Epithelial cell of proximal tubule (primary cell): ENCODE measurements at regions not wholly inside any gene's neighbourhood (a gene's known extent, or its start where the extent isn't known, plus 50 kb on each side); places are given as distances from the start of the nearest gene placed in this dataset.
"Not testable (repeated sequence)": the region's sequence is repeated elsewhere in the genome, so short reads cannot be mapped to it uniquely, and the experiment has no call there.

Experiments used
- DNase-seq: peaks from one replicate; pipeline ENCODE4 v3.0.0-alpha.2; 2011; ENCODE audit warnings: low read depth
- H3K4me3 ChIP-seq: 2 replicates; pipeline ENCODE4 v1.5.1; 2011; ENCODE audit warnings: low read depth, mild to moderate bottlenecking, low read length
- TF ChIP-seq, protein P1 (sequence below): conservative IDR thresholded peaks from 2 replicates; pipeline ENCODE4 v1.5.1; 2012; ENCODE audit warnings: low read depth, mild to moderate bottlenecking, low read length

DNA sequence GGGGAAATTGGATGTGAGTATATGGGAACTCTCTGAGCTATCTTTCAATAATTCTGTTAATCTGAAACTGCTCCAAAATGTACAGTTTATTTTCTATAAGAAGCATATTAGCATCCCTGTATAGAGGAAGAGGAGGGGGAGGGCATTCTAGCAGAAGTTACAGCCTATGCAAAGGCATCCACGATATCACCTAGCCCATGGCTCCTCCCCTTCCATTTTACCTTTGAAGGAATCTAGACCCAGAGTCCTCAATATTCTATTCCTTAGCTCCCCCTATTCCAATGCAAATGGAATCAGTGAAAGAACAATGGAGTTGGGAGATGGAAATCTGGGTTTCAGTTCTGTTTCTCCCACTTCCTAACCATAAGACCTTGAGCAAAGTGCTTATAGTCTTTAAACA, 132.9 kb upstream of the IFNE start:
- no peak for DNase-seq
- no peak overlapping the region for H3K4me3 ChIP-seq
- TF ChIP-seq, protein P1, sequence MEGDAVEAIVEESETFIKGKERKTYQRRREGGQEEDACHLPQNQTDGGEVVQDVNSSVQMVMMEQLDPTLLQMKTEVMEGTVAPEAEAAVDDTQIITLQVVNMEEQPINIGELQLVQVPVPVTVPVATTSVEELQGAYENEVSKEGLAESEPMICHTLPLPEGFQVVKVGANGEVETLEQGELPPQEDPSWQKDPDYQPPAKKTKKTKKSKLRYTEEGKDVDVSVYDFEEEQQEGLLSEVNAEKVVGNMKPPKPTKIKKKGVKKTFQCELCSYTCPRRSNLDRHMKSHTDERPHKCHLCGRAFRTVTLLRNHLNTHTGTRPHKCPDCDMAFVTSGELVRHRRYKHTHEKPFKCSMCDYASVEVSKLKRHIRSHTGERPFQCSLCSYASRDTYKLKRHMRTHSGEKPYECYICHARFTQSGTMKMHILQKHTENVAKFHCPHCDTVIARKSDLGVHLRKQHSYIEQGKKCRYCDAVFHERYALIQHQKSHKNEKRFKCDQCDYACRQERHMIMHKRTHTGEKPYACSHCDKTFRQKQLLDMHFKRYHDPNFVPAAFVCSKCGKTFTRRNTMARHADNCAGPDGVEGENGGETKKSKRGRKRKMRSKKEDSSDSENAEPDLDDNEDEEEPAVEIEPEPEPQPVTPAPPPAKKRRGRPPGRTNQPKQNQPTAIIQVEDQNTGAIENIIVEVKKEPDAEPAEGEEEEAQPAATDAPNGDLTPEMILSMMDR, result no peak

DNA sequence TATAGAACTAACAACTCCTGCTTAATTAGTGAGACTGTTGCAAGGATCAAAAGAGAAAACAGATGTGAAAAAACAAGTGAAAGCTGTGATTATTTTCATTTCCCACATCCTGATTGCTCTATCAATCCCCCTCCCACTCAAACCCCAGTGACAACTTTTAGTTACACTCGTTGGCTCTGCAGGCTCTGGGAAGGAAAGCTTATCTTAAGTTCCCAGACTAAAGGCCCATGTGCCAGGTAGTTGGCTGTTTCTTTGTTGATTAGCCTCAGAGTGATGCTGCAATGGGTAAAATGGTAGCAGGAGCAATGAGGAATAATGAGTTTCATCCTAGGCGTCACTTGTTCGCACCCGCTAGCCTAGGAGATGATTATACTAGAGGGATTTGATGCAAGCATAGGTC, 133.3 kb upstream of the IFNE start:
- DNase-seq, result no peak
- H3K4me3 ChIP-seq, result no peak overlapping the region
- TF ChIP-seq, protein P1, result no peak

DNA sequence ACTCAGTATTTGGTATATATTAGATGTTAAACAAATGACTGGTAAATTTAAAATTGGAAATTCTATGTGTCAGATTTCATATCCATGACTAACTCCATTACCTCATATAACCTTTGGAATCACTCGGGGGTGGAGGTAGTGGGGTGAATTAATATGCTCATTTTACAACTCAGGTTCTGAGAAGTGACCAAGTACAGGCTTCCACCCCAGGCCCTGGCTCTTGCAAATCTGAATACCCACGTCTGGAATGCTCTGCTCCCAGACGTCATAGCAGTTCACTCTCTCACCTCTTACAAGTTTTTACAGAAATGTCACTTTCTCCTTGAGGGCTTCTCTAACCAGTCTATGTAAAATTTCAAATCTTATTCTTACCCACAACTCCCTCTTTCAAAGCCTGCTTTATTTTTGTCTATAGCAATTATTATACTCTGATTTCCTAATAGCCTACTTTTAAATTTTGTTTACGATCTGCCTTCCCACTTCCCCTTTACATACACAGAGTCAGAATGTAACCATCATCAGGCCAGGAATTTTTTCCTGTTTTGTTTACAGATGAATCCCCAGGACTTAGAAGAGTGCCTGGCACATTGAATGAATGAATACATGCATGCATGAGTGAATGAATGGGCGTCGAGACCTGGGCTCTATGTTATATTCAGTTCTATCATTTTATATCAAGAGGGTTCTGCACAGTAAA, 134.1 kb upstream of the IFNE start:
- H3K4me3 ChIP-seq, result no peak overlapping the region
- TF ChIP-seq, protein P1, result no peak
- DNase-seq, result peak; percentile 92

DNA sequence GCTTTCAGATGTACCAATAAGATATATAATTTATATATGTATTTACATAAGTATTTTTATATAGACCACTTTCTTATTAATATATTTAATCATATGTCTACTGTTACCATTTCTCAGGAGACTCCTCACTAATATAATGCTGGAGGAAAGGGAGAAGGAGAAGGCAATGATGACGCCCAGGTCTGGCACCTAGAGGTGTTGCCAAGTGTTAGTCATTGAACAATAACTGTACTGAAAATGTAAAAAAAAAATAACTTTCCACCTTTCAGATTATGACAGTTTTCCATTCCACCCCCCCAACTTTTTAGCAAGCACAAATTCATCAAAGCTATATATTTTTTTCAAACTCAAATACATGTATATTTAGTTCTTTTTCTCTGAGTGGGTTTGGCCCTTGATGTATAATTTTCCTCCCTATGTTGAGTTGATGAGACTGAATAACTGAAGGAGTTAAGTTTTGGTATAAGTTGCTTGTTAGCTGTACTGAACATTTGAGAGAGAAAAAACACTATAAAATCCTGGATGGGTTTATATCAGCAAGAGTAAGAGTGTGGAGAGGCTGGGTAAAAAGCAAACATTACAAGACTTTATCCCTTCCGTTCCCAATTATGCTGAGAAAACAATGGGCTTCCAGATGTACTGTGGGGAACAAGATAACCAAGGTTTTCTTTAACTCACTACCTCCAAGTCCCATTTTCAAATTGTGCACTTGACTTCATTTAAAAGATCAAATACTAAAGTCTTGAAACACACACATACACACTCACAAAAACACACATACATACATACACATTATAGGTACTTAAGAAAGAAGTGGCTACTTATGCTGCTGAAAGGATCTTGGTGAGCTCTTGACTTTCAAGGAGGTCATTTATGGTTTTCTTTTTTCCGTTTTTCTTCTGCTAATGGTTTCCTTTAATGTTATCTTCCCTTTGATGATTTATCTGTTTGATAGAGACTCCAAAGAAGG, 142.8 kb upstream of the IFNE start:
- TF ChIP-seq, protein P1, result no peak
- H3K4me3 ChIP-seq, result no peak overlapping the region
- no peak for DNase-seq

DNA sequence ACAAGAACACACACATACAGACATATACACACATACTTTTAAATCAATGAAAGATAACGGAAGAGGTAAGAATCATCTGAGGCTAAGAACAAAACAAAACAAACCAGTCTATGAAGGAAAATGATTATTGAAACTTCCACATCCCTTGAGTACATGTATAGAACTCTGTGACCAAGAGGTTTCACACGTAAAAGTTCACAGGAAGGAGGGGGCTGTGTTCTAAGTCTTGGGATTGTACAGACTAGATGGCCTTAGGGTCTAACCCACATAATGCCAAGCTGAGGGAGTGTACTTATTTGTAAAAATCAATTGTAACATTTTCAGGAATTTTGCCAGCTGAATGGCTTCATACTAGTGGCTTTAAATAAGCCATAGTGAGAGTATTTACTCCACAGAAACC, 144.4 kb upstream of the IFNE start:
- TF ChIP-seq, protein P1, result no peak
- H3K4me3 ChIP-seq, result no peak overlapping the region
- DNase-seq, result no peak

DNA sequence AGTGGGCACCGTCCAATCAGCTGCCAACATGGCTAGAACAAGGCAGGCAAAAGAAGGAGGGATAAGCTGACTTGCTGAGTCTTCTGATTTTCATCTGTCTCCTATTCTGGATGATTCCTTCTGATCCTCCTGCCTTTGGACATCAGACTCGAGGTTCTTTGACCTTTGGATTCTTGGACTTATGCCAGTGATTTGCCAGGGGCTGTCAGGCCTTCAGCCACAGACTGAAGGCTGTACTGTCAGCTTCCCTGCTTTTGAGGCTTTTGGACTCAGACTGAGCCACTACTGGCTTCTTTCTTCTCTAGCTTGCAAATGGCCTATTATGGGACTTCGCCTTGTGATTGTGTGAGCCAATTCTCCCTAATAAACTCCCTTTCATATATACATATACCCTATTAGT, 146.8 kb upstream of the IFNE start:
- not testable (repeated sequence) for DNase-seq, H3K4me3 ChIP-seq

DNA sequence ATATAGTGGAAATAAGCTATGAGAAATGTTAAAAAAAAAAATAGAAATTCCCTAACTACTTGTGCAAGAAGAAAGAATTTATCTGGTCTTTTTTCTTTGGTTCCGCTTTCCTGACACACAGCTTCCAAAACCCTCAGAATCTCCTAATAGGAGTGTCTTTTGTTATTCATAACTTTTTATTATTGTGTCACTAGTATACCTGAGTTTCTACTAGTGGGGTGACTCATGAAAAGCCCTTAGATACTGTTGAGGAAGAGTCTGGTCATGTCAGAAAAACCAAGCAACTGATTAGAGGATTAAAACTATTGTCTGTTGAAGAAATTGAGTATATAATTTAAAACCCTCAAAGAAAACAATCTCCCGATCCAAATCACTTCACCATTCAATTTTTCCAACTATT, 152.8 kb upstream of the IFNE start:
- no peak overlapping the region for H3K4me3 ChIP-seq
- no peak for DNase-seq
- TF ChIP-seq, protein P1, result no peak
